RCC 7860 (cell line): ENCODE measurements at regions not wholly inside any gene's neighbourhood (a gene's known extent, or its start where the extent isn't known, plus 50 kb on each side); places are given as distances from the start of the nearest gene placed in this dataset.

Experiments used
- DNase-seq: peaks from one replicate; pipeline ENCODE4 v3.0.0-alpha.2; 2015; ENCODE audit warnings: low spot score
- FAIRE-seq: peaks from 2 replicates; lab custom pipeline; 2012; peaks lifted over from hg19 to GRCh38; lab: Jason Lieb, UNC

DNA sequence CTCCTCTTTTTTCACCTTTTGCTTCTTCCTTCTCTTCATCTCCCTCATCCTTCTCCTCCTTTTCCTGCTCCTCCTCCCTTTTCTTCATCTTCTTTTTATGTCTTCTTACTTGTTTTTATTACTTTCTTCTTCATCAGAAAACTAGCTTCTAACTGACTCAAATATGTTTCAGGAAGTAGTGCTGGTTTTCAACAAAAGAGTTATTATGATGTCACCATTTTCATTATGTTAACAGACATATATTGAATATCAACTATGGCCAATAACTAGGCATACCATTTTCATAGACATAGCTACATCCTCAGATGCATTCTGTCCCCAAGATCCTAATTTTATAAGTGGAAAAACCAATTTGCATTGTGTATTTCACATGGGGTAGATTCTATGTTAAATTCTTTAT is 252.9 kb upstream of the PAPPA start:
- FAIRE-seq (no peak), DNase-seq (no peak)

GRCh38 chr9:115910959-115911358 is 242.6 kb upstream of the PAPPA start:
- FAIRE-seq (no peak), DNase-seq (no peak)

DNA sequence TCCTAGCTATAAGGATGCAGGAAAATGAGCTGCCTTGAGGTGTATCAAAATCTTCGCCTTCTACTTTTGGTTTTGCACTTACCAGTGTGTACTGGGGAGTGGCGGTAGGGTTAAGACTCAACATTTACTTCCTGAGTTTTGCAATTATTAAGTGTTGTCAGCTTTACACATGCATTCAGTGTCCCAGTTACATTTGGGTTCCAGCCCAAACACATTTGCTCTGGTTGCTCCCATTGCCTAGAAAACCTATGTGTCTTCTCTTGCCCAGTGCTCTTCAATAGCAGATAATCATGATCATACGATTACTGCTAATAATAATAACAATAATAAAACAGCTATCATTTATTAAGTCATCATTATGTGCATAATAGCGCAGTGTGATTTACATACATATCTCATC is 241.5 kb upstream of the PAPPA start:
- FAIRE-seq: no peak
- no peak for DNase-seq

DNA sequence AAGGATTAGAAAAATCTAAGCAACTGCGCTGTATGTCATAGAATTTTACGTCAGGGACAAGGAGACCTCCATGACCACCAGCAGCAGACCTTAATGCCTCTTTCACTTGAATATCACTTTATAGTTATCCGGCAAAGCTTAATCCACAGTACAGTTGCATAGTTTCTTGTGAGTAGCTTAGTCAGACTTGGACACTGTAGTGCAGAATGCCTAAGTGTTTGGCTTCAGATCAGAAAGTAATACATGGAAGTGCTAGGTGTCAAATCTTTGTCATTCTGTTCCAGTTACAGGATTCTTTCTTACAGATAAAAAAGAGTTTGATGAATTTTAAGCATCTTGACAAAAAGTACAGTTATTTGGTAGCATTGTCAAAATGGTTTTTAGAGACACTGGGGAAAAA is 239.9 kb upstream of the PAPPA start:
- DNase-seq (no peak), FAIRE-seq (no peak)

- FAIRE-seq (no peak), DNase-seq (no peak)
These were observed 239.3 kb upstream of the PAPPA start for GRCh38 chr9:115914291-115914690.

DNA sequence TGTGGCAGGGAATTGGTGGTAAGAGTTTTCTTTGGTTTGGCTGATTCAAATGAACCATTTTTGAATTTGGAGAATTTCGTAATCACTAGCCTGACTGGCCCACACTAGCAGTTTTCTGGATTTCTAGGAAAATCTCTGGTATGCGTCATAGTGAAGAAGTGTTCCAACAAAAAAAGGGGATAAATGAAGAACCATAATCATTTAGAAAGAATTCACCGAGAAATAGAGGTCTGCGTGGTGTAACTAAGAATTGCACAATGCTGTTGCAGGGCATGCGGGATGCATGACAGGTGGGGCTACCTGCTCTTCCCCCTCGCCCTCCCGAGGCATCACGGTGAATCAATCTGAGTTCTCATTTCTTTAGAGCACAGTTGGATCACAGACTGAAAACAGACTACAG is 232.3 kb upstream of the PAPPA start:
- FAIRE-seq (no peak), DNase-seq (no peak)

DNA sequence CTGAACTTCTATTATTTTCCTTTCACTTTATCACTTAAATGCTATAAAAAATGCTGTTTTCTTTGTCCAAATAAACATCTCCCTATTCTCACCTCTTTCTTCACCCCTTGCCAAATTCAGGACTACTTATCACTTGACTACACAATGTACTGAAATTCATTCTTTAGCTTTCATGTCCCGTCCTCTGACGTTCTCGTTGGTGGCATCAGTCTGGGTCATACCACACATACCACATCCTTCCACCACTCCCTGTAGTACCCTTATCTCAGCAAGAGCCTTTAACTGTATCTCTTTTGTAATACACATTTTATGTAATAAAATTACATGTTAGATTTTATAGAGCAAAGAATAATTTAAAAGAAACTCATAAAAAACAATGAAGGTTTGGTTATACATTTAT is 231.1 kb upstream of the PAPPA start:
- FAIRE-seq (no peak), DNase-seq (no peak)

GRCh38 chr9:115923410-115923809 is 230.2 kb upstream of the PAPPA start:
- no peak for FAIRE-seq
- DNase-seq: no peak

DNA sequence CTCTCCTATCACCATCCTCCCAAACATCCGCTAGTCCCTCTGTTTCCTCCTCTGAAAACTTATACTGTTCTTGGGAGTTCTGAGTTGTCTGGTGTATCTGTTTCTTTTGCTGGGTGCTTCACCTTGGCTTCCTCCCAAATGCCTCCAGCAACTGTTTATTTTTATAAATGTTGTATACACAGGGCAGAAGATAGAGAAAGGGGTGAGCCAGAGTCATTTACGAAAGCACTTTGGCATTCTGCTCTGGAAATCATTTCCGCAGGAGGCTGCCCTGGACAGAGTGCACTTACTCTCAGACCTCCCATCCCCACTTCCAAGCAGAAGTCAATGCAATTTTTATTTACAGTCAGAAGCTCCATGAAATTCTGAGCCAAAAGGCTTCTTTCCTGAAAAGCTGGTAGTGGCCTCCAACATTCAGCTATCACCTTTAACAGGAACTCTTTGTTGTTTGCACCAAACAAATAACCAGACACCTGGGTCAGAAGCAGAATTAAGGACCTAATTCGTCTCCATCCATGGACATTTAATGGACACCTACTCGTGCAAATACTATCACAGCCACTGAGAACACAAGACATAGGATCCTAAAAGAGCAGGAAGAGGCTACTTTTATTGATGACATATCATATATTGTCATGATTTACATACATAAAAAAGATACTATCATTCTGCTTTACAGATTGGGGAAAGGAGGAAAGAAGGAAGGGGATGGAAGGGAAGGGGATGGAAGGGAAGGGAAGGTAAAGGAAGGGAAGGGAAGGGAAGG is 229.5 kb upstream of the PAPPA start:
- DNase-seq (no peak), FAIRE-seq (no peak)

- no peak for DNase-seq
- no peak for FAIRE-seq
These were observed 229.0 kb upstream of the PAPPA start for GRCh38 chr9:115924669-115924987.

- FAIRE-seq (no peak), DNase-seq (no peak)
These were observed 228.2 kb upstream of the PAPPA start for GRCh38 chr9:115925424-115925823.

DNA sequence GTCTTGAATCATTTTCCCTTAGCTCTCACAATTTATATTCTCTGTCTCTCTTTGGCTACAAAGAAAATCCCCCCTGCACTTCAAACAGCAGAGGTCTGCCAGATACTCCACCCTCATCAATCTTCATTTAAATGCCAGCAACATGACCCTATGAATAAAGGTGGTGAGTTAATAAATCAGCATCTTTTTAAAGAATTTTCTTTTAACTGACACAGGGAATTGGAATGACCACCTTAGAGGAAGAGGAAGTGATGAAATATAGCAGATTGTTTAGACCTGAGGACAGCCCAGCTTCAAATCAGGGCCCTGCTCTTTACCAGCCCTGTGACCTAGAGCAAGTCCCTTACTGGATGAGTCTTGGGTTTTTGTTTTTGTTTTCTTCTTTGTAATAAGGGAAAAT is 223.1 kb upstream of the PAPPA start:
- FAIRE-seq (no peak), DNase-seq (no peak)

GRCh38 chr9:115938479-115938878 is 215.1 kb upstream of the PAPPA start:
- DNase-seq: no peak
- FAIRE-seq: no peak

GRCh38 chr9:115939065-115939765 is 214.4 kb upstream of the PAPPA start:
- FAIRE-seq: peak; percentile 52
- DNase-seq: peak; percentile 55

DNA sequence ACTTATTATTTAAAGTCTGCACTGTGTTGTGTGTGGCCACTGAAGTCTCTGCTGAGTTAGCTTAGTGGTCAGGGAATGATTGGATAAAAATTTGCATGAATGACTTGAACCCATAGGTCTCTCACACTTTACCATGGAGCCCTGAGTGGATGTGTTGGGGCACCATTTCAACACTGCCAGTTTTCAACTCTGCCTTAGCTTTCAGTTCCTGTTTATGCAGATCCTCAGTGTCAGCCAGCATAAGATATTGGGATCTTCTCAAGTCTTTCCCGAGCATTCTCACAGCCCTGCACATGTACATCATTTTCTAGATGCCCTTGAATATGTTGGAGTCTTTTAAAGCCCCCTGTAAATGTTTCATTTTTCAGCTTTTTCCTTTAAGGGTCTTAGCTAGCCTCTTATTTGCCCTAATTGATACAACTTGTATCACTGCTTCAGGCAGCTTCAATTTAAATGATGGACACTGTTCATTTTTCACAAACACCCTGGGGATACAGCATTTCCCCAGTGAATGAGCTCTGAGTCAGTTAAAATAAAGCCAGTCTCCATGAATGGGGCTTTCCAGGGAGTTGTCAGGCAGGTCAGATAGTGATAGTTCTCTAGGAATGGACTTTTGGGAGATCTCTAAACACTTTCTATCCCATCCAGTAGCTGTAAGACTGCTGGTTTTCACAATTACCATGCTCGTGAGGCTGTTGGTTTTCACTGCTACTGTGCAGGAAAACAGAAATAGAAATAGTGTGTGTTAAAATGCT is 211.9 kb upstream of the PAPPA start:
- FAIRE-seq (no peak), DNase-seq (peak; percentile 27)

GRCh38 chr9:115943431-115944165 is 210.0 kb upstream of the PAPPA start:
- DNase-seq: no peak
- FAIRE-seq: no peak

DNA sequence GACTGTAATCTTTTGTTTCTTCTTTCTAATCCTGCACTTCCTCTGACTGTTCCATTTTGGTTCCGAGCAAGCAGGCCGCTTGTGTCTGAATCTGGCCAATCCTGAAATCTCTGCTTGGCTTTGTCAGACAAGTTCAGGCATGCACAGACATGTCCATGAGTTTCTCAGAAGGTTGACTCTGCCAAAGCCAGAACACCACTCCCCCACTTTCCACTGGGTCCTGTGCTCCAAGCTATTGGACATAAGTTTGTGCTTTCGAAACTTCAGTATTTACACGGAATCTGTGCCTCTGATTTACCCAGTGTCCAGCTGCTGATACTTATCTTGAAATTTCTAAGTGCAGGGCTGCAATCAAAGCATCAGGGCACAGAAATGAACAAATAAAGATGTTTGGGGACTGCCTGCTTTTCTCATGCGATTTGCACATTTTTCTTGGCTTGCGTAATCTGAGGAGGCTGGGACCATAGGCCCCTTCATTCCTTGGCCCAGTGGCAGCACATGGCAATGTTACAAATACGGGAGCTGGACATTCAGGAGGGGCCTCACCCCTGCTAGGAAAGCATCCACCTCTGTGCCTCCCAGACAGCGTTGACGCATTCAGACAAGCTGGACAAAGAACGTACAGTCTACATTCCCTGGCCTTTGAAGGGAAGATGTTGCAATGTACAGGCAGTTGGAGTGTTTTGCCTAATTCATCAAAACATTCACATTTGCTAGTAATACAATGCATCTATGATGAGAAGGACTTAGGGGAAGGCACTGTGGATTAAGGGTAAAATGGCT is 209.2 kb upstream of the PAPPA start:
- no peak for FAIRE-seq

GRCh38 chr9:115945009-115945431 is 208.6 kb upstream of the PAPPA start:
- no peak for FAIRE-seq
- DNase-seq: no peak

More for the DNA sequence above, 209.2 kb upstream of the PAPPA start:
- DNase-seq: no peak

DNA sequence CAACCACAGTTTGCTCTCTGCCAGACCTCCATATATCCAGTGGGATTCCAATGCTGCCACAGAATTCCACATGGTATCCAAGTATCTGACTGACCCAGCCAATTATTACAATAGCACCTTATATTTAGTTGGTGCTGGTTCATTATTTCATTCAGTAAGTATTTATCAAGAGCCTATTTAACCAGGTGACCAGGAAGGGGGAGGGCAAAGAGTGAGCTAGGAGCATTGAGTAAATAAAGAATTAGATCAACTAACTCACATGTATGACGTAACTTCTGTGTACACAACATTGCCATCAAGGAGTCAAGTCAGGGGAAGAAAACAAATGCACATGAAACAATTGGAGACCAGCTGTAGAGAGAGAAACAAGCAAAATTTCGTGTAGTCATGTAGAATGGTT is 207.1 kb upstream of the PAPPA start:
- FAIRE-seq (no peak), DNase-seq (no peak)

DNA sequence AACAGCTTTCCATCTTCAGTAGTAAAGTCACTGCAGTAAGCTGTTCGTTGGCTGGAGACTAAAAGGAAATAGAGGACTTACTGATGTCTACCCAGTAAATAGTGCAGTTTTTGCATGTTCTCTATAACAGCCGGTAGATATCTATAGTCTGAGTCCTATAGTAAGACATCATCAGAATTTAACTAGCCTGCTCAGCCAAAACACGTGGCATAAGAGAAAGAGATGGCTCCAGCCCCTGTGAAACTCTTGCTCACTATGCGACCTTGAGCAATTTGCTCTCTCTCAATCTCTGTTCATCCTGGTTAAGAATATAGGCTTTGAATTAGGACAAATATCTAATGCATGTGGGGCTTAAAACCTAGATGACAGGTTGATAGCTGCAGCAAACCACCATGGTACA is 201.6 kb upstream of the PAPPA start:
- FAIRE-seq (no peak), DNase-seq (no peak)
